ENCODE measurements at regions not wholly inside any gene's neighbourhood (a gene's known extent, or its start where the extent isn't known, plus 50 kb on each side); places are given as distances from the start of the nearest gene placed in this dataset.

DNA sequence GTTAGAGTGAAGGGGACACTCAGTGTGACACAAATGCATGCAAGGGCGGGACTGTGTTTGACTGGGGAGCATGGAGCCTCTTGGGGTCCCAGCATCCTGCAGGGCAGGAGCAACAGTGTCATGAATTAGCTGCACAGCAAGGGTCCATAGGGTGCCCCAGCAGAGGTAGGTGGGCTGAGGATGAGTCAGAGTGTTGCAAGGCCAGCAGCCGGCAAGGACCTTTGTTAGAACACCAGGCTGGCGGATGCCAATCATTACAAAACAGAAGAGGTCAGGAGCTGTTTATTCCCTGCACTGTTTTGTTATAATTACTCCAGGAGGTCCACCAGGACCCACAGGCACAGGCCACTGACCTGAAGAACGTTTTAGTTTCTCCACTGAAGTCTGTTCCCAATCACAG is 362.2 kb upstream of the DUSP10 start:
- Histone ChIP-seq H3K23ac (ENCODE audit: low read length) (no peak overlapping the region), H2BK120ac (ENCODE audit: insufficient read depth, low read length, poor library complexity) (no peak overlapping the region), H3K4me3 (ENCODE audit: low read depth, low read length) (no peak overlapping the region), H2AK5ac (ENCODE audit: low read length) (no peak overlapping the region), H3K79me2 (ENCODE audit: control insufficient read depth, insufficient read depth, low read length, poor library complexity) (no peaks in the 10 kb centered on the region), H4K8ac (ENCODE audit: low read depth, low read length) (no peak overlapping the region), H3K9me3 (ENCODE audit: insufficient read depth, low read depth, low read length) (no peaks in the 10 kb centered on the region), H2BK12ac (ENCODE audit: low read length) (no peak overlapping the region), H3K79me1 (ENCODE audit: low read length) (no peaks in the 10 kb centered on the region), H3K4ac (ENCODE audit: low read depth, low read length) (no peak overlapping the region), H2BK5ac (ENCODE audit: low read depth, low read length, poor library complexity) (no peak overlapping the region), H3K27ac (ENCODE audit: low read depth, low read length) (no peak overlapping the region), H3K27me3 (ENCODE audit: insufficient read depth, low read length) (no peaks in the 10 kb centered on the region), H3K18ac (ENCODE audit: low read length) (no peak overlapping the region), H4K12ac (ENCODE audit: low read depth, low read length) (no peak overlapping the region), H3K36me3 (ENCODE audit: control insufficient read depth in 1 of 2, insufficient read depth in 2 of 2, low read length in 2 of 2) (no peaks in the 10 kb centered on the region), H3K9ac (ENCODE audit: low read length) (no peak overlapping the region), H2AFZ (ENCODE audit: insufficient read depth, low read length, poor library complexity) (no peak overlapping the region), H3K14ac (ENCODE audit: low read length) (no peak overlapping the region), H3K4me1 (ENCODE audit: control insufficient read depth in 1 of 2, insufficient read depth in 2 of 2, low read length in 2 of 2) (no peaks in the 10 kb centered on the region), H3K4me2 (ENCODE audit: low read length) (no peak overlapping the region), H4K91ac (ENCODE audit: low read depth, low read length) (no peak overlapping the region)
- no CpG with 5 or more reads among the region's 4 CpGs for WGBS (ENCODE audit: extremely low coverage, insufficient coverage, insufficient read length)
- DNase-seq, result no peak

DNA sequence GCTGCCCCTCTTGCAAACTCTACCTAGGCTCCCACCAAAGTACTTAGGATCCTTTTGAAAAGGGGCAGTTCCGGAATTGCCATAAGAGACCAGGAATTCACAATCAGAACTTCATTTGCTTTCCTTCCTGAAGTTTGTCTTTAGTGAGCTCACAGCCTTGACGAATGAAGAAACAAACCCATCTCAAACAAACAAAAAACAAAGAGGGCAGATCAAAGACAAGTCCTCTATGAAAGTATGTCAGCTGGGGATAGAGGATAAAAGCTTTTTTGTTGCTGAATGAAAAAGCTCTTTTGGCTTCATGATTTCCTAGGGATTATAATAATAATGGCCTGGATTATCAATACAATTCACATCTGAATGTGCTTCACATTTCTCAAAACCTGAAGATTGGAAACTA is 357.9 kb upstream of the DUSP10 start:
- Histone ChIP-seq H3K4me3 (ENCODE audit: low read depth, low read length) (no peak overlapping the region), H3K4me2 (ENCODE audit: low read length) (no peak overlapping the region), H3K4ac (ENCODE audit: low read depth, low read length) (no peak overlapping the region), H3K9ac (ENCODE audit: low read length) (no peak overlapping the region), H3K23ac (ENCODE audit: low read length) (no peak overlapping the region), H3K14ac (ENCODE audit: low read length) (no peak overlapping the region), H4K12ac (ENCODE audit: low read depth, low read length) (no peak overlapping the region), H3K36me3 (ENCODE audit: control insufficient read depth in 1 of 2, insufficient read depth in 2 of 2, low read length in 2 of 2) (no peaks in the 10 kb centered on the region), H4K91ac (ENCODE audit: low read depth, low read length) (no peak overlapping the region), H4K8ac (ENCODE audit: low read depth, low read length) (no peak overlapping the region), H3K27me3 (ENCODE audit: insufficient read depth, low read length) (no peaks in the 10 kb centered on the region), H3K9me3 (ENCODE audit: insufficient read depth, low read depth, low read length) (no peaks in the 10 kb centered on the region), H2AFZ (ENCODE audit: insufficient read depth, low read length, poor library complexity) (no peak overlapping the region), H3K79me2 (ENCODE audit: control insufficient read depth, insufficient read depth, low read length, poor library complexity) (no peaks in the 10 kb centered on the region), H2BK120ac (ENCODE audit: insufficient read depth, low read length, poor library complexity) (no peak overlapping the region), H2AK5ac (ENCODE audit: low read length) (no peak overlapping the region), H3K18ac (ENCODE audit: low read length) (no peak overlapping the region), H3K4me1 (ENCODE audit: control insufficient read depth in 1 of 2, insufficient read depth in 2 of 2, low read length in 2 of 2) (no peaks in the 10 kb centered on the region), H2BK5ac (ENCODE audit: low read depth, low read length, poor library complexity) (no peak overlapping the region), H3K27ac (ENCODE audit: low read depth, low read length) (no peak overlapping the region), H3K79me1 (ENCODE audit: low read length) (no peaks in the 10 kb centered on the region), H2BK12ac (ENCODE audit: low read length) (no peak overlapping the region)
- no CpG with 5 or more reads among the region's 2 CpGs for WGBS (ENCODE audit: extremely low coverage, insufficient coverage, insufficient read length)
- DNase-seq, result no peak

DNA sequence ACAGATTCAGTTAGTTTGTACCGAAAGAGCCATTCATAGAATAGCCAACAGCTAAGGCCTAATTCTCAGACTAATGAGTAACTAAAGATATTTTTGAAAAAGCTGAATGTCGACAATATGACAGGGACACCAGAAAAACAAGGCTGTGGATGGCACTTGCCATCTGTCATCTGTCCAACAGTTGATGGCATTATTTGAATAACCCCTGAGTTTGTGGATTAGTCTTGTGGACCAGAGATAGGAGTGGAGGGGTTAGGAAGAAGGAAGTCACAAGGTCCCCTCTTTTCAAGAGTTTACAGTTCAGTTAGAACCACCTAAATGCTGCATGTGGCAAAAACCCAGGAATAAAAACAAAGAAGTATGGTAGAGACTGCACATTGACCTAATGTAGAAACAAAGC is 356.5 kb upstream of the DUSP10 start:
- Histone ChIP-seq H4K91ac (ENCODE audit: low read depth, low read length) (no peak overlapping the region), H2BK12ac (ENCODE audit: low read length) (no peak overlapping the region), H3K4me2 (ENCODE audit: low read length) (no peak overlapping the region), H3K4me3 (ENCODE audit: low read depth, low read length) (no peak overlapping the region), H2AK5ac (ENCODE audit: low read length) (no peak overlapping the region), H3K14ac (ENCODE audit: low read length) (no peak overlapping the region), H3K23ac (ENCODE audit: low read length) (no peak overlapping the region), H3K4me1 (ENCODE audit: control insufficient read depth in 1 of 2, insufficient read depth in 2 of 2, low read length in 2 of 2) (no peaks in the 10 kb centered on the region), H3K27me3 (ENCODE audit: insufficient read depth, low read length) (no peaks in the 10 kb centered on the region), H4K8ac (ENCODE audit: low read depth, low read length) (no peak overlapping the region), H2AFZ (ENCODE audit: insufficient read depth, low read length, poor library complexity) (no peak overlapping the region), H4K12ac (ENCODE audit: low read depth, low read length) (no peak overlapping the region), H2BK120ac (ENCODE audit: insufficient read depth, low read length, poor library complexity) (no peak overlapping the region), H3K9ac (ENCODE audit: low read length) (no peak overlapping the region), H3K79me2 (ENCODE audit: control insufficient read depth, insufficient read depth, low read length, poor library complexity) (no peaks in the 10 kb centered on the region), H2BK5ac (ENCODE audit: low read depth, low read length, poor library complexity) (no peak overlapping the region), H3K18ac (ENCODE audit: low read length) (no peak overlapping the region), H3K27ac (ENCODE audit: low read depth, low read length) (no peak overlapping the region), H3K9me3 (ENCODE audit: insufficient read depth, low read depth, low read length) (no peaks in the 10 kb centered on the region), H3K4ac (ENCODE audit: low read depth, low read length) (no peak overlapping the region), H3K79me1 (ENCODE audit: low read length) (no peaks in the 10 kb centered on the region), H3K36me3 (ENCODE audit: control insufficient read depth in 1 of 2, insufficient read depth in 2 of 2, low read length in 2 of 2) (no peaks in the 10 kb centered on the region)
- WGBS (ENCODE audit: extremely low coverage, insufficient coverage, insufficient read length), result no CpG with 5 or more reads among the region's 2 CpGs
- DNase-seq, result no peak

GRCh38 chr1:222097588-222097987 is 355.7 kb upstream of the DUSP10 start:
- no peak overlapping the region for H2BK12ac ChIP-seq (ENCODE audit: low read length)
- H3K79me2 ChIP-seq (ENCODE audit: control insufficient read depth, insufficient read depth, low read length, poor library complexity), result no peaks in the 10 kb centered on the region
- no peak overlapping the region for H2AK5ac ChIP-seq (ENCODE audit: low read length)
- no peaks in the 10 kb centered on the region for H3K9me3 ChIP-seq (ENCODE audit: insufficient read depth, low read depth, low read length)
- H2AFZ ChIP-seq (ENCODE audit: insufficient read depth, low read length, poor library complexity), result no peak overlapping the region
- WGBS (ENCODE audit: extremely low coverage, insufficient coverage, insufficient read length), result no CpG with 5 or more reads among the region's 4 CpGs
- H3K9ac ChIP-seq (ENCODE audit: low read length), result no peak overlapping the region
- no peak overlapping the region for H3K4me3 ChIP-seq (ENCODE audit: low read depth, low read length)
- no peak overlapping the region for H3K4me2 ChIP-seq (ENCODE audit: low read length)
- DNase-seq, result peak; percentile 58 to 66
- no peak overlapping the region for H3K14ac ChIP-seq (ENCODE audit: low read length)
- H3K27ac ChIP-seq (ENCODE audit: low read depth, low read length), result no peak overlapping the region
- H3K79me1 ChIP-seq (ENCODE audit: low read length), result no peaks in the 10 kb centered on the region
- H3K4ac ChIP-seq (ENCODE audit: low read depth, low read length), result no peak overlapping the region
- no peaks in the 10 kb centered on the region for H3K27me3 ChIP-seq (ENCODE audit: insufficient read depth, low read length)
- H2BK120ac ChIP-seq (ENCODE audit: insufficient read depth, low read length, poor library complexity), result no peak overlapping the region
- no peak overlapping the region for H4K12ac ChIP-seq (ENCODE audit: low read depth, low read length)
- no peaks in the 10 kb centered on the region for H3K36me3 ChIP-seq (ENCODE audit: control insufficient read depth in 1 of 2, insufficient read depth in 2 of 2, low read length in 2 of 2)
- no peak overlapping the region for H4K91ac ChIP-seq (ENCODE audit: low read depth, low read length)
- no peak overlapping the region for H3K23ac ChIP-seq (ENCODE audit: low read length)
- no peak overlapping the region for H2BK5ac ChIP-seq (ENCODE audit: low read depth, low read length, poor library complexity)
- no peaks in the 10 kb centered on the region for H3K4me1 ChIP-seq (ENCODE audit: control insufficient read depth in 1 of 2, insufficient read depth in 2 of 2, low read length in 2 of 2)
- H4K8ac ChIP-seq (ENCODE audit: low read depth, low read length), result no peak overlapping the region
- H3K18ac ChIP-seq (ENCODE audit: low read length), result no peak overlapping the region
